ENCODE measurements at regions not wholly inside any gene's neighbourhood (a gene's known extent, or its start where the extent isn't known, plus 50 kb on each side); places are given as distances from the start of the nearest gene placed in this dataset.

GRCh38 chr13:39985071-39985470, 329.6 kb downstream of the COG6 start:
- intact Hi-C loops (cut with DNase I; ENCODE audit: low total_unique reads), result no loop called here
- Histone ChIP-seq H3K36me3 (no peaks in the 10 kb centered on the region), H3K4me3 (no peak overlapping the region), H3K27ac (no peak overlapping the region), H3K27me3 (no peaks in the 10 kb centered on the region), H3K9me3 (no peaks in the 10 kb centered on the region), H3K4me1 (no peaks in the 10 kb centered on the region)
- TF ChIP-seq EP300 (IDR thresholded peaks at IDR 0.05), result no peak
- TF ChIP-seq CTCF (IDR thresholded peaks at IDR 0.05), result no peak
- TF ChIP-seq POLR2A (IDR thresholded peaks at IDR 0.05), result no peak
- TF ChIP-seq POLR2AphosphoS5 (IDR thresholded peaks at IDR 0.05), result no peak
- DNase-seq, result peak in 1 of 2 donors; percentile 53
- 86 to 97% (median 91%) methylated on average over 4 of the region's 4 CpGs for WGBS, 5 donors

GRCh38 chr13:39988351-39988750, 332.9 kb downstream of the COG6 start:
- H3K9me3 ChIP-seq, result no peaks in the 10 kb centered on the region
- 88 to 94% (median 91%) methylated on average over 6 of the region's 6 CpGs for WGBS, 5 donors
- H3K27me3 ChIP-seq, result no peaks in the 10 kb centered on the region
- H3K4me3 ChIP-seq, result no peak overlapping the region
- H3K4me1 ChIP-seq, result no peaks in the 10 kb centered on the region
- no peak overlapping the region for H3K27ac ChIP-seq
- H3K36me3 ChIP-seq, result no peaks in the 10 kb centered on the region
- intact Hi-C loops (cut with DNase I; ENCODE audit: low total_unique reads), result no loop called here
- no peak for DNase-seq
- no peak for TF ChIP-seq EP300 (IDR thresholded peaks at IDR 0.05)
- no peak for TF ChIP-seq POLR2AphosphoS5 (IDR thresholded peaks at IDR 0.05)
- TF ChIP-seq CTCF (IDR thresholded peaks at IDR 0.05), result no peak
- no peak for TF ChIP-seq POLR2A (IDR thresholded peaks at IDR 0.05)

GRCh38 chr13:39998166-39998565, 342.7 kb downstream of the COG6 start:
- intact Hi-C loops (cut with DNase I; ENCODE audit: low total_unique reads), result no loop called here
- no peak overlapping the region for H3K4me3 ChIP-seq
- TF ChIP-seq POLR2AphosphoS5 (IDR thresholded peaks at IDR 0.05), result no peak
- TF ChIP-seq EP300 (IDR thresholded peaks at IDR 0.05), result no peak
- no peak for TF ChIP-seq POLR2A (IDR thresholded peaks at IDR 0.05)
- no peak for TF ChIP-seq CTCF (IDR thresholded peaks at IDR 0.05)
- no peaks in the 10 kb centered on the region for H3K4me1 ChIP-seq
- H3K9me3 ChIP-seq, result no peaks in the 10 kb centered on the region
- no peaks in the 10 kb centered on the region for H3K36me3 ChIP-seq
- DNase-seq, result peak in 1 of 2 donors; percentile 10
- H3K27me3 ChIP-seq, result no peaks in the 10 kb centered on the region
- 88 to 93% (median 89%) methylated on average over 6 of the region's 6 CpGs for WGBS, 5 donors
- no peak overlapping the region for H3K27ac ChIP-seq

GRCh38 chr13:40002016-40002415, 346.6 kb downstream of the COG6 start:
- 74 to 85% (median 80%) methylated on average over 5 of the region's 5 CpGs for WGBS, 5 donors
- Histone ChIP-seq H3K4me3 (no peak overlapping the region), H3K4me1 (no peaks in the 10 kb centered on the region), H3K9me3 (no peaks in the 10 kb centered on the region), H3K27me3 (no peaks in the 10 kb centered on the region), H3K36me3 (no peaks in the 10 kb centered on the region), H3K27ac (no peak overlapping the region)
- no peak for DNase-seq
- TF ChIP-seq POLR2AphosphoS5 (IDR thresholded peaks at IDR 0.05) (no peak), POLR2A (IDR thresholded peaks at IDR 0.05) (no peak), CTCF (IDR thresholded peaks at IDR 0.05) (no peak), EP300 (IDR thresholded peaks at IDR 0.05) (no peak)
- intact Hi-C loops (cut with DNase I; ENCODE audit: low total_unique reads), result no loop called here
